Kidney (tissue), 13 donors: ENCODE measurements at regions not wholly inside any gene's neighbourhood (a gene's known extent, or its start where the extent isn't known, plus 50 kb on each side); places are given as distances from the start of the nearest gene placed in this dataset.

ENCODE experiments used
- DNase-seq, 5 donors: peaks; one replicate each; pipeline ENCODE4 v3.0.0-alpha.2; 2013 to 2020
- FAIRE-seq: peaks from 2 replicates; lab custom pipeline; 2012; peaks lifted over from hg19 to GRCh38; lab: Jason Lieb, UNC
- H3K27ac ChIP-seq, 2 donors: one replicate each; pipeline ENCODE4 v1.7.0; 2013; ENCODE audit warnings: low read depth in 2 of 2, low read length in 2 of 2, inconsistent platforms in 1 of 2
- H3K27me3 ChIP-seq: one replicate; pipeline ENCODE4 v1.7.1; 2013; ENCODE audit warnings: low read length, inconsistent platforms; ENCODE audit not compliant: control insufficient read depth, insufficient read depth
- H3K36me3 ChIP-seq, 3 donors: one replicate each; pipeline versions ENCODE4 v1.7.0 to v1.7.1; 2013; ENCODE audit warnings: low read length in 3 of 3, control low read depth in 1 of 3, inconsistent platforms in 1 of 3; ENCODE audit not compliant: insufficient read depth in 3 of 3, control insufficient read depth in 2 of 3
- H3K4me1 ChIP-seq, 3 donors: one replicate each; pipeline versions ENCODE4 v1.7.0 to v1.7.1; 2013; ENCODE audit warnings: low read length in 3 of 3, inconsistent platforms in 1 of 3, low read depth in 1 of 3; ENCODE audit not compliant: control insufficient read depth in 2 of 3, insufficient read depth in 2 of 3
- H3K4me3 ChIP-seq, 3 donors: one replicate each; pipeline versions ENCODE4 v1.7.0 to v1.8.1; 2013; ENCODE audit warnings: low read length in 3 of 3, control low read depth in 1 of 3, inconsistent platforms in 1 of 3
- H3K9ac ChIP-seq, 3 donors: one replicate each; pipeline versions ENCODE4 v1.7.0 to v1.7.1; 2013; ENCODE audit warnings: low read length in 3 of 3, control low read depth in 1 of 3, inconsistent platforms in 1 of 3
- H3K9me3 ChIP-seq, 3 donors: one replicate each; pipeline versions ENCODE4 v1.7.0 to v1.7.1; 2013; ENCODE audit warnings: low read length in 3 of 3, control low read depth in 1 of 3, inconsistent platforms in 1 of 3; ENCODE audit not compliant: control insufficient read depth in 2 of 3, insufficient read depth in 1 of 3
- intact Hi-C: fragments of 100-400 bp; cut with DNase I; formaldehyde crosslinking; loops from one replicate; pipeline ENCODE4 v1.11.1; 2022
- TF ChIP-seq, protein P1 (sequence below): IDR thresholded peaks from 3 replicates; pipeline ENCODE4 v1.5.1; 2012; ENCODE audit warnings: mild to moderate bottlenecking, moderate library complexity, borderline replicate concordance; ENCODE audit not compliant: insufficient read depth; ENCODE audit errors: extremely low read depth
- donor health status: control.
- donor health status: control.
- donor health status: control.
- donor health status: control.
- donor health status: control.
- donor health status: DM: yes; HTN: yes; CAD: no.
- donor health status: Normal renal cell carcinoma (clear cell type).

DNA sequence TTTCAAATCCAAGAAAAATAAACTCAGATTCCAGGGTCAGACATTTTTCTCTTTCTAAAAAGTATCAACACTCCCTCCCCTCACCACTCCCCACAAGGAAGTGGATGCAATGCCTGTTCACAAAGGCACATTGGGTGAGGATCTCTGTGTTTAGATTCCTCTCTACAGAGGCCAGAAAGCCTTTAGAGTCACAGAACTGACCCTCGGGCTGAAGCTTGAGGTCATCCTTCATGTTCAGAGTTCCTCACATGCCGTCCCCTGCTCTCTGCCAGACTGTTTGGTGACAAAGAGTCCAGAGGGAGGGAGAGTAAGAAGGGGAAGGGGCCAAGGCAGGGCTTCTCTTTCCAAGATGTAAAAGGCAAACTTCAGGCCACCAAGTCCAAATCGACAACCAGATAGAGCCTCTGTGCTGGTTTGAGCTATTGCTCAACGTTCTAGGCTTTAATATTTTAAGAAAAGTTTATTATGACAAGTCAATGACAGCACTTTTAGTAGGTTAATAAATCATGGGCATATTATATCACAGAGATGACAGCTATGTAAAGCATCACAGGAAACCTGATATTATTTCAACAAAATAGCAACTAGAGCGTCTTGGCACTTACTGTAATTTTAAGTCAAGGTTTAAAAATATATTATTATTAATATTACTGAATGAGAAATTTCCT lies 269.4 kb downstream of the ETAA1 start:
- intact Hi-C loops: no loop called here
- Histone ChIP-seq H3K27ac (no peak overlapping the region), H3K27me3 (no peaks in the 10 kb centered on the region), H3K4me1 (peaks cover 0 to 4% (median 0%) of the 10 kb centered on the region in 3 donors), H3K9ac (no peak overlapping the region), H3K9me3 (no peaks in the 10 kb centered on the region), H3K4me3 (no peak overlapping the region), H3K36me3 (no peaks in the 10 kb centered on the region)
- DNase-seq (peak in 4 of 5 donors; percentile 20 to 80 (median 44)), FAIRE-seq (no peak)
- TF ChIP-seq, protein P1, sequence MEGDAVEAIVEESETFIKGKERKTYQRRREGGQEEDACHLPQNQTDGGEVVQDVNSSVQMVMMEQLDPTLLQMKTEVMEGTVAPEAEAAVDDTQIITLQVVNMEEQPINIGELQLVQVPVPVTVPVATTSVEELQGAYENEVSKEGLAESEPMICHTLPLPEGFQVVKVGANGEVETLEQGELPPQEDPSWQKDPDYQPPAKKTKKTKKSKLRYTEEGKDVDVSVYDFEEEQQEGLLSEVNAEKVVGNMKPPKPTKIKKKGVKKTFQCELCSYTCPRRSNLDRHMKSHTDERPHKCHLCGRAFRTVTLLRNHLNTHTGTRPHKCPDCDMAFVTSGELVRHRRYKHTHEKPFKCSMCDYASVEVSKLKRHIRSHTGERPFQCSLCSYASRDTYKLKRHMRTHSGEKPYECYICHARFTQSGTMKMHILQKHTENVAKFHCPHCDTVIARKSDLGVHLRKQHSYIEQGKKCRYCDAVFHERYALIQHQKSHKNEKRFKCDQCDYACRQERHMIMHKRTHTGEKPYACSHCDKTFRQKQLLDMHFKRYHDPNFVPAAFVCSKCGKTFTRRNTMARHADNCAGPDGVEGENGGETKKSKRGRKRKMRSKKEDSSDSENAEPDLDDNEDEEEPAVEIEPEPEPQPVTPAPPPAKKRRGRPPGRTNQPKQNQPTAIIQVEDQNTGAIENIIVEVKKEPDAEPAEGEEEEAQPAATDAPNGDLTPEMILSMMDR: no peak

DNA sequence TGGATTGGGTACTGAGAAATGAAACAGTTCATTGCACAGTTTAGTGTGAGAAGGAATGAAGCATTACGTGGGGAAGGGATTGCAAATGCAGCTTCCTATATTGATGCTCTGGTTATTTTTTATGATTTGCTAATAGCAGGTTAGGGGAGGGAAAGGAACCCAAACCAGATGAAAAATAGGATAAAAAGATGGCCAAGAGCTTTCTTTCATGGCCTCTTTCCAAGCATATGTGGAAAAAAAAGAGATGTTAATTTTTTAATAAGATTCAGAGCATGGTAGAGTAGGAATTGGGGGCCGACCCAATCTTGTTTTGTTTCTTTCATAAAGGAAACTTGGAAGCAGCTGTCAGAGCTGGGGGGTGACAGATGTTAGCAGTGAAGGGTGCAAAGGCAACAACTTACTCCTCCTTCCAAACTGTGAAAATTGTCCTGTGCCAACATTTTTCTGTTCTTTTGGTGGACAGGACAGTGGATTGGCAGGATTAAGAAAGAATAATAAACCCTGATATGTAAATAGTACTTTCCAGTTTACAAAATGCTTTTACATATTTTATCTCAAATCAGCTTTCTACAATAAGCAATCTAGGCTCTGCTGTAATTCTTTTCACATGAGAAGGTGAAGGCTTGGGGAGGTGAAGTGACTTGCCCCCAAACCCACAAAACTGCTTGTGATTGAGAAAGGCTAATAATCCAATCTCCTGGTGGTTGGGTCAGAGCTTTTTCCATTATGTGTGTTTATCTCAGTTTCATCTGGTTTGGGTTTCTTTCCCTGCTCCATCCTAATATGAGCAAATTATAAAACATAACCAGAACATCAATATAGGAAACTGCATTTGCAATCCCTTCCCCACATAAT lies 270.1 kb downstream of the ETAA1 start:
- TF ChIP-seq, protein P1: no peak
- Histone ChIP-seq H3K9me3 (no peaks in the 10 kb centered on the region), H3K9ac (no peak overlapping the region), H3K4me1 (peaks cover 0 to 4% (median 0%) of the 10 kb centered on the region in 3 donors), H3K27me3 (no peaks in the 10 kb centered on the region), H3K4me3 (no peak overlapping the region), H3K36me3 (no peaks in the 10 kb centered on the region), H3K27ac (no peak overlapping the region)
- no peak for DNase-seq
- no peak for FAIRE-seq
- intact Hi-C loops: no loop called here

DNA sequence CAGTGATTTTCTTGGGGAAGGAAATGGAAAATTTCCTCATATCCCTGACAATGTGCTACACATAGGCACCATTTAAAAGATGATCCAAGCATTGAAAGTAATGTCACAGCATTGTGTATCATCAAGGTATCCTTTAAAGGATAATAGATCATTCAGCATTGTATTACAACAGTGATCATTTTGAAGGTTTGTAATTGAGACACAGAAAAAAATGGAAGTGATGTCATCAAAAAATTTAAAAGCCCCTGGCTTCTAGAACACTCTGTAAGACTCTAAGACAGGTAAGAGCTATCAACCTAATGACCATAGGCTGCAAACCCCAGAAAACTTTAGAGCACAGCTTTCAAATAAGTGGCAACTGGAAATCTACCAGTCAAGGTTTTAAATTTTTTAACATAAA lies 271.4 kb downstream of the ETAA1 start:
- Histone ChIP-seq H3K9ac (no peak overlapping the region), H3K27me3 (no peaks in the 10 kb centered on the region), H3K4me1 (peaks cover 0 to 4% (median 0%) of the 10 kb centered on the region in 3 donors), H3K4me3 (no peak overlapping the region), H3K27ac (no peak overlapping the region), H3K9me3 (no peaks in the 10 kb centered on the region), H3K36me3 (no peaks in the 10 kb centered on the region)
- intact Hi-C loops: no loop called here
- TF ChIP-seq, protein P1: no peak
- FAIRE-seq (no peak), DNase-seq (no peak)
